Glomerular visceral epithelial cell (primary cell): ENCODE measurements at regions not wholly inside any gene's neighbourhood (a gene's known extent, or its start where the extent isn't known, plus 50 kb on each side); places are given as distances from the start of the nearest gene placed in this dataset.
"Not testable (repeated sequence)": the region's sequence is repeated elsewhere in the genome, so short reads cannot be mapped to it uniquely, and the experiment has no call there.

Experiments
- DNase-seq: peaks from one replicate; pipeline ENCODE4 v3.0.0-alpha.2; 2016; ENCODE audit errors: extremely low spot score

GRCh38 chr15:31597466-31597865 is 270.8 kb downstream of the KLF13 start:
- no peak for DNase-seq

GRCh38 chr15:31598620-31599019 is 272.0 kb downstream of the KLF13 start:
- no peak for DNase-seq

- no peak for DNase-seq
Measured at GRCh38 chr15:31605467-31605931, 278.9 kb downstream of the KLF13 start.

GRCh38 chr15:31606194-31606669 is 279.6 kb downstream of the KLF13 start:
- no peak for DNase-seq

GRCh38 chr15:31606931-31607497 is 280.4 kb downstream of the KLF13 start:
- no peak for DNase-seq

GRCh38 chr15:31607656-31608055 is 281.0 kb downstream of the KLF13 start:
- no peak for DNase-seq

GRCh38 chr15:31609258-31609681 is 282.6 kb downstream of the KLF13 start:
- DNase-seq = no peak

- no peak for DNase-seq
Measured at GRCh38 chr15:31609906-31610305, 283.3 kb downstream of the KLF13 start.

- no peak for DNase-seq
Measured at GRCh38 chr15:31615643-31616415, 289.2 kb downstream of the KLF13 start.

GRCh38 chr15:31623297-31623696 is 296.7 kb downstream of the KLF13 start:
- DNase-seq = not testable (repeated sequence)

- DNase-seq = not testable (repeated sequence)
Measured at GRCh38 chr15:31624115-31624514, 297.5 kb downstream of the KLF13 start.

- not testable (repeated sequence) for DNase-seq
Measured at GRCh38 chr15:31635715-31636114, 309.1 kb downstream of the KLF13 start.

- DNase-seq = not testable (repeated sequence)
Measured at GRCh38 chr15:31636911-31637310, 310.3 kb downstream of the KLF13 start.

GRCh38 chr15:31643955-31644354 is 317.3 kb downstream of the KLF13 start:
- DNase-seq = not testable (repeated sequence)

- not testable (repeated sequence) for DNase-seq
Measured at GRCh38 chr15:31644761-31645160, 318.1 kb downstream of the KLF13 start.

GRCh38 chr15:31647337-31647826 is 320.7 kb downstream of the KLF13 start:
- DNase-seq = not testable (repeated sequence)

GRCh38 chr15:31649634-31650033 is 323.0 kb downstream of the KLF13 start:
- not testable (repeated sequence) for DNase-seq

GRCh38 chr15:31650055-31650701 is 323.5 kb downstream of the KLF13 start:
- DNase-seq = not testable (repeated sequence)

GRCh38 chr15:31656915-31657314 is 330.3 kb downstream of the KLF13 start:
- DNase-seq = not testable (repeated sequence)

GRCh38 chr15:31660816-31661215 is 334.2 kb downstream of the KLF13 start:
- DNase-seq = no peak

GRCh38 chr15:31665732-31666131 is 339.1 kb downstream of the KLF13 start:
- DNase-seq = not testable (repeated sequence)
